Epithelial cell of proximal tubule (primary cell): ENCODE measurements at regions not wholly inside any gene's neighbourhood (a gene's known extent, or its start where the extent isn't known, plus 50 kb on each side); places are given as distances from the start of the nearest gene placed in this dataset.

Experiments used
- DNase-seq: peaks from one replicate; pipeline ENCODE4 v3.0.0-alpha.2; 2011; ENCODE audit warnings: low read depth
- H3K4me3 ChIP-seq: 2 replicates; pipeline ENCODE4 v1.5.1; 2011; ENCODE audit warnings: low read depth, mild to moderate bottlenecking, low read length
- CTCF ChIP-seq: conservative IDR thresholded peaks from 2 replicates; pipeline ENCODE4 v1.5.1; 2012; ENCODE audit warnings: low read depth, mild to moderate bottlenecking, low read length

- DNase-seq = no peak
- no peak overlapping the region for H3K4me3 ChIP-seq
- TF ChIP-seq CTCF = no peak
These were observed 604.5 kb downstream of the FGF9 start for GRCh38 chr13:22275393-22275792.

GRCh38 chr13:22276616-22277015 is 605.7 kb downstream of the FGF9 start:
- no peak for TF ChIP-seq CTCF
- DNase-seq = no peak
- no peak overlapping the region for H3K4me3 ChIP-seq

- peak; percentile 64 for TF ChIP-seq CTCF
- no peak for DNase-seq
- H3K4me3 ChIP-seq = no peak overlapping the region
These were observed 607.6 kb downstream of the FGF9 start for GRCh38 chr13:22278336-22278929.

- no peak for TF ChIP-seq CTCF
- DNase-seq = no peak
- H3K4me3 ChIP-seq = no peak overlapping the region
These were observed 615.0 kb downstream of the FGF9 start for GRCh38 chr13:22285867-22286266.

GRCh38 chr13:22286338-22286737 is 615.5 kb downstream of the FGF9 start:
- TF ChIP-seq CTCF = no peak
- no peak for DNase-seq
- no peak overlapping the region for H3K4me3 ChIP-seq

GRCh38 chr13:22287343-22287920 is 616.6 kb downstream of the FGF9 start:
- DNase-seq = no peak
- H3K4me3 ChIP-seq = no peak overlapping the region
- TF ChIP-seq CTCF = no peak

- no peak for DNase-seq
- TF ChIP-seq CTCF = no peak
- no peak overlapping the region for H3K4me3 ChIP-seq
These were observed 617.6 kb downstream of the FGF9 start for GRCh38 chr13:22288496-22288895.
